HFFc6 (cell line): ENCODE measurements at regions not wholly inside any gene's neighbourhood (a gene's known extent, or its start where the extent isn't known, plus 50 kb on each side); places are given as distances from the start of the nearest gene placed in this dataset.

Experiments
- DNase-seq: peaks from one replicate; pipeline ENCODE4 v3.0.0-alpha.2; 2018
- H3K27ac Mint-ChIP-seq: 2 replicates; pipeline ENCODE4 v1.8.0; 2020; ENCODE audit warnings: mild to moderate bottlenecking, mixed read lengths
- H3K27me3 Mint-ChIP-seq: 2 replicates; pipeline ENCODE4 v1.8.0; 2021; ENCODE audit warnings: mild to moderate bottlenecking, moderate library complexity, mixed read lengths; ENCODE audit not compliant: insufficient read depth
- H3K36me3 Mint-ChIP-seq: 2 replicates; pipeline ENCODE4 v1.8.0; 2021; ENCODE audit warnings: low read depth, mixed read lengths
- H3K4me1 Mint-ChIP-seq: 2 replicates; pipeline ENCODE4 v1.8.0; 2020; ENCODE audit warnings: low read depth, mixed read lengths
- H3K4me3 Mint-ChIP-seq: 2 replicates; pipeline ENCODE4 v1.8.0; 2020; ENCODE audit warnings: mild to moderate bottlenecking, moderate library complexity, mixed read lengths
- H3K9me3 Mint-ChIP-seq: 2 replicates; pipeline ENCODE4 v1.8.0; 2020; ENCODE audit warnings: mild to moderate bottlenecking, mixed read lengths
- TF ChIP-seq, protein P1 (sequence below): fragments of 200-600 bp; sonication (generic); IDR thresholded peaks from 2 replicates; pipeline ENCODE4 v1.5.0; 2021; ENCODE audit warnings: antibody characterized with exemption, mild to moderate bottlenecking

DNA sequence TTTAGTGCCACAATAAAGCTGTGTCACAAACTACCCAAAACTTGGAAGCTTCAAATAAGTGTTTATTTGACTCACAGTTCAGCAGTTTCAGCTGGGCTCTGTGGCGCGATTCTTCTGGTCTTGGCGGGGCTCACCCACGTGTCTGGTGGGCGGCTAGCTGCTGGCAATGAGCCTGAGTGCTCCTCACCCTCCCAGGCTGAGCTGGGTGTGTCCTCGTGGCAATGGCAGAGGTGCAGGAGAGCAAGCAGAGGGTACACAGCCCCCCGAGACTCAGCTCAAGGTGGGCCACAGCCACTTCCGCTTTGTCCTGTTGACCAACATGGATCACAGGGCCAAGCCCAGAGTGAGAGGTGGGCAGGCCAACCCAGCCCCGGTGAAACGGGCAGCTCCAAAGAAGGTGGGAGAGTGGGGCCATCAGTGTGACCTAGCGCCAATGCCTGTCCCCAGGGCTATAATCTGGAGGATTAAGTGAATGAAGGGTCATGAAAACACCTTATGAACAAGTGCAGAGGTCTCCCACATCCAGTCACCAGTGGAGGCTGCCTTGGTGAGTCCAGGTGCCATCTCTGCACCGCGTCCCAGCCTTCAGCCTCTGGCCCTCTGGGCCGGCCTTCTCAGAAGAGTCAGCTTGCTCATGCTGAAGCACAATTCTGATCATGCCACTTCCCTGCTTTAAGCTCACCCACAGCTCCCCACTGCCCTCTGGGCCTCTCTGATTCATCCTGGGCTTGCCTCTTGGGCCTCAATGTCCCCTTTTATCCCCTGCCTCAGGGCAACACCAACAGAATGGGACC is 74.6 kb upstream of the RTL6 start:
- peaks cover 24% of the 10 kb centered on the region for H3K27me3 Mint-ChIP-seq
- H3K27ac Mint-ChIP-seq: no peak overlapping the region; the same call in 1 of the 2 replicates
- no peaks in the 10 kb centered on the region for H3K9me3 Mint-ChIP-seq
- peaks cover 9% of the 10 kb centered on the region; the same call in 1 of the 2 replicates for H3K4me1 Mint-ChIP-seq
- no peaks in the 10 kb centered on the region for H3K36me3 Mint-ChIP-seq
- H3K4me3 Mint-ChIP-seq: no peak overlapping the region
- TF ChIP-seq, protein P1, sequence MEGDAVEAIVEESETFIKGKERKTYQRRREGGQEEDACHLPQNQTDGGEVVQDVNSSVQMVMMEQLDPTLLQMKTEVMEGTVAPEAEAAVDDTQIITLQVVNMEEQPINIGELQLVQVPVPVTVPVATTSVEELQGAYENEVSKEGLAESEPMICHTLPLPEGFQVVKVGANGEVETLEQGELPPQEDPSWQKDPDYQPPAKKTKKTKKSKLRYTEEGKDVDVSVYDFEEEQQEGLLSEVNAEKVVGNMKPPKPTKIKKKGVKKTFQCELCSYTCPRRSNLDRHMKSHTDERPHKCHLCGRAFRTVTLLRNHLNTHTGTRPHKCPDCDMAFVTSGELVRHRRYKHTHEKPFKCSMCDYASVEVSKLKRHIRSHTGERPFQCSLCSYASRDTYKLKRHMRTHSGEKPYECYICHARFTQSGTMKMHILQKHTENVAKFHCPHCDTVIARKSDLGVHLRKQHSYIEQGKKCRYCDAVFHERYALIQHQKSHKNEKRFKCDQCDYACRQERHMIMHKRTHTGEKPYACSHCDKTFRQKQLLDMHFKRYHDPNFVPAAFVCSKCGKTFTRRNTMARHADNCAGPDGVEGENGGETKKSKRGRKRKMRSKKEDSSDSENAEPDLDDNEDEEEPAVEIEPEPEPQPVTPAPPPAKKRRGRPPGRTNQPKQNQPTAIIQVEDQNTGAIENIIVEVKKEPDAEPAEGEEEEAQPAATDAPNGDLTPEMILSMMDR: no peak
- no peak for DNase-seq

DNA sequence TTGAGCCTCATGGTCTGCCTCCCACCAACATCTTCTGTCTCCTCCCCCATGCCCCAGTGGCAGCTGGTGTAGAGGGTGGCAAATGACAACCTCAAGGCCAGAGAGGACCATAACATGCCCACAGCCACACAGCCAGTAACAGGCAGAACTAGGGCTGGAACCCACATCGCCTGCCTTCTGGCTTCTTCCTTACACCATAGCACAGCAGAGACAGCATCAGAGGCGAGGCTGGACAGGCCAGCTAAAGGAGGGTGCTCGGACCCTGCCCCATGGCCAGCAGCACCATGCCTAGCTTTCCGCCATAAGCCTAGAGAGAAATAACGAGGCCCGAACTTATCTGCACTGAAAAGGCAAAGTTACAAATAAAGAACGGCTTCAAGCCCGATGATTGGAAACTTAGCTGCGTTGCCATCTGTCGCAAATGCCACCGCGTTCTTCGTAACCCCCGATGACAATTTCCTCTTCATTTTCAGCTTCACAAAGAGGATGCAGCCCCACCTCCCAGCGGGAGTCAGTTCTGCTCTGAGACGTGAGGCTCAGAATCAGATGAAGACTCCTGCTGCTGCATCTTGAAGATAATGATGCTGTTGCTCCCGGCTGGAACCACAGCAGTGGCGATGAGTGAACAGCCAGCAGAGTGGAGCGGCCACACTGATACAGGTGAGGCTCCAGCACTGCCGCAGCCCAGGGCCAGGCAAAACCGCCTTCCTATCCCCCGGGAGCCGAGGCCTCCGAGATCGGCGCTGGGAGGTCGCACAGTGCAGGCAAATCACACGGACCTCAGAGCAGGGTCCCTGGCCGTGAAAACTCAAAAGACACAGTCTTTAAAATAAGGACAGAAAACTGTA is 73.8 kb upstream of the RTL6 start:
- no peaks in the 10 kb centered on the region for H3K9me3 Mint-ChIP-seq
- H3K4me1 Mint-ChIP-seq: peaks cover 9% of the 10 kb centered on the region; the same call in 1 of the 2 replicates
- TF ChIP-seq, protein P1: no peak
- H3K36me3 Mint-ChIP-seq: no peaks in the 10 kb centered on the region
- no peak overlapping the region for H3K27ac Mint-ChIP-seq
- no peak for DNase-seq
- peaks cover 21% of the 10 kb centered on the region for H3K27me3 Mint-ChIP-seq
- H3K4me3 Mint-ChIP-seq: no peak overlapping the region

DNA sequence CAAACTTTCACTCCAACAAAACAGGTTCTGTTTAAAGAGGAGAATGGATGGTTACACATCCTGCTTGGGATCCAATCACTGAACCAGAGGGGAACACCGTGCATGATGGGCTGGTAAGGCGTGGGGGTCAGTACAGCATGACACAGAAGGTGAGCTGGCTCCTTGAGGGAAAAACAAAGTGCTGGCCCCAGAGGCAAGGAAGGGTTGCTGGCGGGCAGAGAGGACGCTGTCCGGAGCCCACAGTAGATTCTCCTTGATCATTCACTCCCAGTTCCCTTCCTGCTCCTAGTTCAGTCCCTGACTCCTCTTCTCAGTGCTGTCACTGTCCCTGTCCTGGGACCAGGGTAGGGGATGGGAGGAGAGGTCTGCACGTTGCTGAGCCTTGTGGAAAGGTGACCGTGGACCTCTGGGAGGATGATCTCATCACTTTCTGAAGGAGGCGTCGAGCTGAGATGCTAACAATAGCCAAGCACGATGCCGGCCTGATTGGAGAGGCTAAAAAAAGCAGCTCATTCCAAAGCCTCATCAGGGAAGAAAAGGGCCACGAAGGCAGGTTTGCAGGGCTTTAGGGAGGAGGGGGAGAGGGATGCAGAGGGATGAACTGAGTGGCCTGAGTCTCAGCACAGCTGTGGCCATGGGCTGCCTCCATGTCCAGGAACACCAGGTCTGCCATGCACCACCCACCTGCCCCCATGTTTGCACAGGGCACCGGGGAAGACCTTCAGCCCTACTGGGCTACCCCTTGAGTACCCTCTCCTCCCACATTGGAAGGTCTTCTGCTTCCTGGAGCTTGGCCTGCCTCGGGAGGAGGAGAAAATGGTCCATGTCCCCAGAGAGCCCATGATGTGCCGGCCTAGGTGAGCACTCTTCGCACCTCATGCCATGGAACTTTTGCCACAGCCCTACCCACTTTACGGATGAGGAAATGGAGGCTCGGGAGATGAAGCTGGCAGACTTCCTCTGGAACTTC is 72.7 kb upstream of the RTL6 start:
- DNase-seq: no peak
- Mint-ChIP-seq H3K4me3 (no peak overlapping the region), H3K27me3 (peaks cover 18% of the 10 kb centered on the region), H3K4me1 (peaks cover 9% of the 10 kb centered on the region; the same call in 1 of the 2 replicates), H3K27ac (no peak overlapping the region), H3K9me3 (no peaks in the 10 kb centered on the region), H3K36me3 (no peaks in the 10 kb centered on the region)
- TF ChIP-seq, protein P1: no peak

DNA sequence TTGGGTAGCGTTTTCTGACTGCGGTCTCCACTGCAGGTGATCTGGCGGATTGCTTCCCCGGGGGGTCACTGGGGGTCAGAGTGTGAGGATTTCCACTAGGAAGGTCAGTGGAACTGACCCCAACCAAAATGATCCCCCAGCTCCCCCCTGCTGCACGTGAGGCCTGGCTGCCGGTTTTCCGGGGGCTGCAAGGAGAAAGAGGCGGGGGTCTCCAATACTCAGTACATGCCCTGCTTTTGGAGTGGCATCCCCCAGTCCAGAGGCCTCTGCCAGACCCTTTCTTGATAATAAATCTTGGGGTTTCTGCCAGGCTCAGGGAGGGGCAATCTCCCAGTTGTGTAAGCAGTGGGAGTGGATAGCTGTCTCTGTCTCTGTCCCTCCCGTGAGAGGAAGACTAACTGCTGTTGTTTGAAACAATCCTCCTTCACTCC is 71.5 kb upstream of the RTL6 start:
- H3K4me1 Mint-ChIP-seq: peaks cover 9% of the 10 kb centered on the region; the same call in 1 of the 2 replicates
- no peak for DNase-seq
- no peak overlapping the region for H3K4me3 Mint-ChIP-seq
- no peak overlapping the region for H3K27ac Mint-ChIP-seq
- no peaks in the 10 kb centered on the region for H3K36me3 Mint-ChIP-seq
- H3K27me3 Mint-ChIP-seq: peaks cover 18% of the 10 kb centered on the region
- H3K9me3 Mint-ChIP-seq: no peaks in the 10 kb centered on the region
- TF ChIP-seq, protein P1: no peak
